ENCODE measurements at regions not wholly inside any gene's neighbourhood (a gene's known extent, or its start where the extent isn't known, plus 50 kb on each side); places are given as distances from the start of the nearest gene placed in this dataset.
A peak's percentile ranks its signal among the peaks of the same experiment; 100 is the strongest.

DNA sequence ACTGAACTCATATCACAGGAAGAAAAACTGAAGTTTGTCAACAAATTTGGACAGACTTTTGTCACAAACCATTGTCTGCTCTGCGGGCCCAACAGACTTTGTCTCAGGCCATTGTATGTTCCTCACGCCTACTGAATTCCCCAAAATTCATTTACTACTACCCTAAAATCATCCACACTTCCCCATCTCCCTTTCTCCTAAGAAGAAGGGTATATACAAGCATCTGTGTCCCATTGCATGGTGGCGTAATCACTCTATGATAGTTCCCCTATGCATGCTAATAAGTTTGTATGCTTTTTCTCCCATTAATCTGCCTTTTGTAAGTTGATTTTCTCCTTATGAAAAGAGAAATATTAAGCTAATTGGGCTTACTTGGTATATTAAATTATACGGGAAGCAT, 54.9 kb upstream of the ATF3 start:
- H3K4me2 ChIP-seq (replicated peaks; ENCODE audit: extremely low read depth, low read length, poor library complexity, severe bottlenecking) = no peak overlapping the region
- Mint-ChIP-seq H3K9me3 (peaks cover 0 to 4% (median 0%) of the 10 kb centered on the region in 7 donors), H3K27me3 (ENCODE audit: low read depth in 3 of 3) (peaks cover 2 to 9% (median 6%) of the 10 kb centered on the region in 3 donors), H3K36me3 (peaks cover 4 to 5% of the 10 kb centered on the region in 2 donors), H3K27ac (peak overlapping the region in 6 of 7 donors; percentile 45 to 76 (median 66)), H3K4me1 (peaks cover 19% of the 10 kb centered on the region), H3K4me3 (no peak overlapping the region)
- WGBS (ENCODE audit: insufficient coverage) = 73% methylated on average over 2 of the region's 4 CpGs
- no peaks in the 10 kb centered on the region for H3K79me2 ChIP-seq (ENCODE audit: insufficient read depth, low read length)
- intact Hi-C loops (cut with micrococcal nuclease) = no loop called here
- TF ChIP-seq, protein P1, sequence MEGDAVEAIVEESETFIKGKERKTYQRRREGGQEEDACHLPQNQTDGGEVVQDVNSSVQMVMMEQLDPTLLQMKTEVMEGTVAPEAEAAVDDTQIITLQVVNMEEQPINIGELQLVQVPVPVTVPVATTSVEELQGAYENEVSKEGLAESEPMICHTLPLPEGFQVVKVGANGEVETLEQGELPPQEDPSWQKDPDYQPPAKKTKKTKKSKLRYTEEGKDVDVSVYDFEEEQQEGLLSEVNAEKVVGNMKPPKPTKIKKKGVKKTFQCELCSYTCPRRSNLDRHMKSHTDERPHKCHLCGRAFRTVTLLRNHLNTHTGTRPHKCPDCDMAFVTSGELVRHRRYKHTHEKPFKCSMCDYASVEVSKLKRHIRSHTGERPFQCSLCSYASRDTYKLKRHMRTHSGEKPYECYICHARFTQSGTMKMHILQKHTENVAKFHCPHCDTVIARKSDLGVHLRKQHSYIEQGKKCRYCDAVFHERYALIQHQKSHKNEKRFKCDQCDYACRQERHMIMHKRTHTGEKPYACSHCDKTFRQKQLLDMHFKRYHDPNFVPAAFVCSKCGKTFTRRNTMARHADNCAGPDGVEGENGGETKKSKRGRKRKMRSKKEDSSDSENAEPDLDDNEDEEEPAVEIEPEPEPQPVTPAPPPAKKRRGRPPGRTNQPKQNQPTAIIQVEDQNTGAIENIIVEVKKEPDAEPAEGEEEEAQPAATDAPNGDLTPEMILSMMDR (IDR thresholded peaks at IDR 0.05) = no peak
- DNase-seq = peak in 2 of 3 donors; percentile 65 to 68
- no peaks in the 10 kb centered on the region for H3K36me3 ChIP-seq (replicated peaks in 1 of 2; ENCODE audit: control insufficient read depth in 1 of 2, insufficient read depth in 2 of 2, low read length in 2 of 2)
- H2AFZ ChIP-seq (ENCODE audit: insufficient read depth, low read depth, low read length, poor library complexity, severe bottlenecking) = no peak overlapping the region
- H3K9me3 ChIP-seq (replicated peaks in 1 of 2; ENCODE audit: control insufficient read depth in 1 of 2, insufficient read depth in 1 of 2, low read length in 2 of 2) = no peaks in the 10 kb centered on the region
- H3K27ac ChIP-seq (ENCODE audit: low read depth in 1 of 2, low read length in 2 of 2) = no peak overlapping the region
- H3K27me3 ChIP-seq (ENCODE audit: control insufficient read depth in 2 of 2, insufficient read depth in 2 of 2, low read length in 2 of 2) = peaks cover 0 to 12% of the 10 kb centered on the region in 2 donors
- H3K4me3 ChIP-seq (replicated peaks in 1 of 3; ENCODE audit: low read depth in 2 of 3, low read length in 3 of 3) = no peak overlapping the region
- H3K4me1 ChIP-seq (ENCODE audit: control insufficient read depth in 1 of 2, insufficient read depth in 2 of 2, low read length in 2 of 2) = peaks cover 14 to 19% of the 10 kb centered on the region in 2 donors
- no peaks in the 10 kb centered on the region for H4K20me1 ChIP-seq (ENCODE audit: insufficient read depth, low read length)
- no peak overlapping the region for H3K9ac ChIP-seq (ENCODE audit: insufficient read depth, low read length, poor library complexity, severe bottlenecking)

GRCh38 chr1:212554401-212554800, 54.2 kb upstream of the ATF3 start:
- H3K9ac ChIP-seq (ENCODE audit: insufficient read depth, low read length, poor library complexity, severe bottlenecking) = no peak overlapping the region

More at GRCh38 chr1:212554401-212554800, 54.2 kb upstream of the ATF3 start:
- intact Hi-C loops (cut with micrococcal nuclease) = no loop called here
- peaks cover 0 to 12% of the 10 kb centered on the region in 2 donors for H3K27me3 ChIP-seq (ENCODE audit: control insufficient read depth in 2 of 2, insufficient read depth in 2 of 2, low read length in 2 of 2)
- H3K9me3 Mint-ChIP-seq = peaks cover 0 to 4% (median 0%) of the 10 kb centered on the region in 7 donors
- no peak overlapping the region for H2AFZ ChIP-seq (ENCODE audit: insufficient read depth, low read depth, low read length, poor library complexity, severe bottlenecking)
- H3K4me1 Mint-ChIP-seq = peaks cover 24% of the 10 kb centered on the region
- H4K20me1 ChIP-seq (ENCODE audit: insufficient read depth, low read length) = no peaks in the 10 kb centered on the region
- H3K36me3 Mint-ChIP-seq = peaks cover 4 to 6% of the 10 kb centered on the region in 2 donors
- H3K4me3 Mint-ChIP-seq = no peak overlapping the region
- H3K4me1 ChIP-seq (ENCODE audit: control insufficient read depth in 1 of 2, insufficient read depth in 2 of 2, low read length in 2 of 2) = peaks cover 19 to 24% of the 10 kb centered on the region in 2 donors
- no peak overlapping the region for H3K4me2 ChIP-seq (replicated peaks; ENCODE audit: extremely low read depth, low read length, poor library complexity, severe bottlenecking)
- H3K4me3 ChIP-seq (replicated peaks in 1 of 3; ENCODE audit: low read depth in 2 of 3, low read length in 3 of 3) = no peak overlapping the region
- 100% methylated on average over 1 of the region's 2 CpGs for WGBS (ENCODE audit: insufficient coverage)
- H3K27ac ChIP-seq (ENCODE audit: low read depth in 1 of 2, low read length in 2 of 2) = no peak overlapping the region
- no peaks in the 10 kb centered on the region for H3K36me3 ChIP-seq (replicated peaks in 1 of 2; ENCODE audit: control insufficient read depth in 1 of 2, insufficient read depth in 2 of 2, low read length in 2 of 2)
- peaks cover 2 to 9% (median 8%) of the 10 kb centered on the region in 3 donors for H3K27me3 Mint-ChIP-seq (ENCODE audit: low read depth in 3 of 3)
- no peaks in the 10 kb centered on the region for H3K79me2 ChIP-seq (ENCODE audit: insufficient read depth, low read length)
- H3K27ac Mint-ChIP-seq = no peak overlapping the region
- TF ChIP-seq, protein P1 (IDR thresholded peaks at IDR 0.05) = no peak
- H3K9me3 ChIP-seq (replicated peaks in 1 of 2; ENCODE audit: control insufficient read depth in 1 of 2, insufficient read depth in 1 of 2, low read length in 2 of 2) = no peaks in the 10 kb centered on the region
- DNase-seq = no peak

All from CD14-positive monocyte (primary cell).